H1 (cell line): ENCODE measurements at regions not wholly inside any gene's neighbourhood (a gene's known extent, or its start where the extent isn't known, plus 50 kb on each side); places are given as distances from the start of the nearest gene placed in this dataset.

Experiments
- CHD7 ChIP-seq: fragments of 300-600 bp; sonication (generic); IDR thresholded peaks from 2 replicates; pipeline ENCODE4 v1.7.1; 2012; ENCODE audit warnings: low read length, moderate library complexity, mild to moderate bottlenecking, inconsistent platforms; ENCODE audit not compliant: insufficient replicate concordance
- CREB1 ChIP-seq: IDR thresholded peaks from 2 replicates; pipeline ENCODE4 v1.6.1; 2012; ENCODE audit warnings: inconsistent platforms
- CTBP2 ChIP-seq: IDR thresholded peaks from 2 replicates; pipeline ENCODE4 v1.7.0; 2011; ENCODE audit warnings: borderline replicate concordance, mild to moderate bottlenecking, moderate library complexity, mixed read lengths, low read length; ENCODE audit not compliant: insufficient read depth, insufficient read length
- E2F6 ChIP-seq: IDR thresholded peaks from 2 replicates; pipeline ENCODE4 v1.6.1; 2012; ENCODE audit warnings: inconsistent platforms
- EGR1 ChIP-seq: IDR thresholded peaks from 2 replicates; pipeline ENCODE4 v1.6.1; 2011; ENCODE audit warnings: low read depth, low read length, borderline replicate concordance
- EP300 ChIP-seq, 2 experiments: IDR thresholded peaks; 1 replicate in 1 of 2; 2 replicates in 1 of 2; pipeline ENCODE4 v1.6.1; 2011 to 2012; ENCODE audit warnings: low read depth in 2 of 2, low read length in 2 of 2, mild to moderate bottlenecking in 2 of 2, borderline replicate concordance in 1 of 2, inconsistent platforms in 1 of 2, moderate library complexity in 1 of 2
- HDAC6 ChIP-seq: IDR thresholded peaks from one replicate; pipeline ENCODE4 v1.7.1; 2012; ENCODE audit warnings: low read depth, mild to moderate bottlenecking, inconsistent platforms, low read length, moderate library complexity
- RFX5 ChIP-seq: IDR thresholded peaks from 2 replicates; pipeline ENCODE4 v1.6.1; 2011; ENCODE audit warnings: low read depth, low read length, improper control_type of control experiment, borderline replicate concordance
- SRF ChIP-seq: IDR thresholded peaks from 2 replicates; pipeline ENCODE4 v1.6.1; 2011; ENCODE audit warnings: mild to moderate bottlenecking, low read depth, low read length, moderate library complexity
- TAF1 ChIP-seq: IDR thresholded peaks from 2 replicates; pipeline ENCODE4 v1.6.1; 2011; ENCODE audit warnings: mild to moderate bottlenecking, low read depth, low read length
- TBP ChIP-seq: IDR thresholded peaks from 2 replicates; pipeline ENCODE4 v1.6.1; 2011; ENCODE audit warnings: low read depth, low read length, improper control_type of control experiment

GRCh38 chr10:128337860-128338378 lies 211.7 kb upstream of the MKI67 start (continued):
- TF ChIP-seq CHD7 (no peak), SRF (no peak), E2F6 (no peak), CTBP2 (no peak), RFX5 (no peak), TBP (no peak), CREB1 (no peak), HDAC6 (no peak), EP300 (IDR thresholded peaks at IDR 0.05; ENCODE audit: borderline replicate concordance in 1 of 2, low read depth in 2 of 2, low read length in 2 of 2) (no peak), EGR1 (no peak), TAF1 (no peak)
